Lower leg skin (tissue), 4 donors: ENCODE measurements at regions not wholly inside any gene's neighbourhood (a gene's known extent, or its start where the extent isn't known, plus 50 kb on each side); places are given as distances from the start of the nearest gene placed in this dataset.

Experiments
- DNase-seq, 2 donors: peaks; one replicate each; pipeline ENCODE4 v3.0.0-alpha.2; 2019; ENCODE audit warnings: low spot score in 2 of 2
- H3K4me3 ChIP-seq: fragments of 200-600 bp; sonication (generic); 2 replicates; pipeline ENCODE4 v1.5.1; 2017; ENCODE audit warnings: mild to moderate bottlenecking, low read depth; ENCODE audit not compliant: poor library complexity, severe bottlenecking
- POLR2A ChIP-seq, 2 donors: fragments of 450-650 bp; IDR thresholded peaks; one replicate each; pipeline ENCODE4 v1.6.1; 2016 to 2017; ENCODE audit warnings: antibody characterized with exemption in 2 of 2, mild to moderate bottlenecking in 1 of 2, moderate library complexity in 1 of 2
- WGBS, 2 donors: methylation state at CpG; one replicate each; pipeline ENCODE4 v1.1.5; 2018; 5-methylcytosine and 5-hydroxymethylcytosine counted together
- intact Hi-C: fragments of 100-400 bp; cut with DNase I; formaldehyde crosslinking; loops from one replicate; pipeline ENCODE4 v1.15.0; 2023; ENCODE audit warnings: low total_unique reads
- TF ChIP-seq, protein P1 (sequence below), 3 donors: fragments of 450-650 bp; IDR thresholded peaks; one replicate each; pipeline ENCODE4 v1.5.1; 2016; ENCODE audit warnings: antibody characterized with exemption in 3 of 3, mild to moderate bottlenecking in 3 of 3, moderate library complexity in 2 of 3

DNA sequence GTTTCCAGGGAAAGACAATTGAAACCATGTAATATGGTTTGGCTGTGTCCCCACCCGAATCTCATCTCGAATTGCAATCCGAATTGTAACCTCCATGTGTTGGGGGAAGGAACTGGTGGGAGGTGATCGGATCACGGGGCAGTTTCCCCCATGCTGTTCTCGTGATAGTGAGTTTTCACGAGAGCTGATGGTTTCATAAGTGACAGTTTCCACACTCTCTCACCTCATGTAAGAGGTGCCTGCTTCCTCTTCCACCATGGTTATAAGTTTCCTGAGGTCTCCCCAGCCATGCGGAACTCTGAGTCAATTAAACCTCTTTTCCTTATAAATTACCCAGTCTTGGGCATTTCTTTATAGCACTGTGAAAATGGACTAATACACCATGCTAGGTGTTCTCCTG is 148.3 kb upstream of the CADM1 start:
- WGBS, 2 donors = 70 to 80% methylated on average over 8 of the region's 8 CpGs
- TF ChIP-seq, protein P1, sequence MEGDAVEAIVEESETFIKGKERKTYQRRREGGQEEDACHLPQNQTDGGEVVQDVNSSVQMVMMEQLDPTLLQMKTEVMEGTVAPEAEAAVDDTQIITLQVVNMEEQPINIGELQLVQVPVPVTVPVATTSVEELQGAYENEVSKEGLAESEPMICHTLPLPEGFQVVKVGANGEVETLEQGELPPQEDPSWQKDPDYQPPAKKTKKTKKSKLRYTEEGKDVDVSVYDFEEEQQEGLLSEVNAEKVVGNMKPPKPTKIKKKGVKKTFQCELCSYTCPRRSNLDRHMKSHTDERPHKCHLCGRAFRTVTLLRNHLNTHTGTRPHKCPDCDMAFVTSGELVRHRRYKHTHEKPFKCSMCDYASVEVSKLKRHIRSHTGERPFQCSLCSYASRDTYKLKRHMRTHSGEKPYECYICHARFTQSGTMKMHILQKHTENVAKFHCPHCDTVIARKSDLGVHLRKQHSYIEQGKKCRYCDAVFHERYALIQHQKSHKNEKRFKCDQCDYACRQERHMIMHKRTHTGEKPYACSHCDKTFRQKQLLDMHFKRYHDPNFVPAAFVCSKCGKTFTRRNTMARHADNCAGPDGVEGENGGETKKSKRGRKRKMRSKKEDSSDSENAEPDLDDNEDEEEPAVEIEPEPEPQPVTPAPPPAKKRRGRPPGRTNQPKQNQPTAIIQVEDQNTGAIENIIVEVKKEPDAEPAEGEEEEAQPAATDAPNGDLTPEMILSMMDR (IDR thresholded peaks at IDR 0.05) = no peak
- no peak for TF ChIP-seq POLR2A (IDR thresholded peaks at IDR 0.05)
- H3K4me3 ChIP-seq = no peak overlapping the region
- intact Hi-C loops = no loop called here
- DNase-seq = no peak

DNA sequence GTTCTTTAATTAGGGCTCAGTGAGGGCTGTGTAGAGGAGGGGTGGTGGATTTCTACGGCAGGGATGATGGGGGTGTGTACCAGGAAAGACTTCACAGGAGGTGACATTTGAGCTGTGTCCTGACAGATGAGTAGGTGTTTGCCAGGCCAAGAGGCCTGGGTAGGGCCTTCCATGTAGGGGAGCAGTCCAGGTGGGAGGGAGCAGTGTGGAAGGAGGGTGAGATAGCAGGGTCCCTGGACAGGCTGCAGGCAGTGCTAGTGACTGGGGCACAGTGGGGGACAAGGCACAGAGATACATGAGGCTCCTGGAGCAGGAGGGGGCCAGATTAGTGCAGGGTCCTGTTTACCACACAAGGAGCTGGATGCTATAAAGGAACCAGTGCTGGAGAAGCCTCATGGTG is 147.9 kb upstream of the CADM1 start:
- H3K4me3 ChIP-seq = no peak overlapping the region
- DNase-seq = no peak
- TF ChIP-seq, protein P1 (IDR thresholded peaks at IDR 0.05) = no peak
- 63 to 68% methylated on average over 1 of the region's 1 CpG for WGBS, 2 donors
- intact Hi-C loops = no loop called here

DNA sequence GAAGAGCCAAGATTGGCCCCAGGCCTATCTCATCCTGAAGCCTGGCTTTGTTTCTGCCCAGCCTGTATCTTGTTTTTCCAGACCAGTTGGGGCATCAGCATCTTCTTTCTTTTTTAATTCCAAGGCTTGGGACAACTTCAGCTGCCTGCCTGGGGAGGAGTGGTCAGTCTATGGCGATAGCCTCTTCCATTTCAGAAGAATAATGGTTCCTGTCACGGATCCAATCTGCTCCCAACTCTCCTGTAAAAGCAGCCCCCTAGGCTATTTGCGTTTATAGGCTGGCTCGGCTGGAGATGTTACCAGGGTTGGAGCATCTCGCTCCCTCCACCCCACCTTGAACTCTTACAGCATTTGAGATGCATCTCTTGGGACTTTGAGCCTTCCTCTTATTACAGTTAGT is 145.2 kb upstream of the CADM1 start:
- H3K4me3 ChIP-seq = no peak overlapping the region
- TF ChIP-seq, protein P1 (IDR thresholded peaks at IDR 0.05) = no peak
- TF ChIP-seq POLR2A (IDR thresholded peaks at IDR 0.05) = no peak
- intact Hi-C loops = no loop called here
- no peak for DNase-seq
- WGBS, 2 donors = 74 to 79% methylated on average over 5 of the region's 5 CpGs

DNA sequence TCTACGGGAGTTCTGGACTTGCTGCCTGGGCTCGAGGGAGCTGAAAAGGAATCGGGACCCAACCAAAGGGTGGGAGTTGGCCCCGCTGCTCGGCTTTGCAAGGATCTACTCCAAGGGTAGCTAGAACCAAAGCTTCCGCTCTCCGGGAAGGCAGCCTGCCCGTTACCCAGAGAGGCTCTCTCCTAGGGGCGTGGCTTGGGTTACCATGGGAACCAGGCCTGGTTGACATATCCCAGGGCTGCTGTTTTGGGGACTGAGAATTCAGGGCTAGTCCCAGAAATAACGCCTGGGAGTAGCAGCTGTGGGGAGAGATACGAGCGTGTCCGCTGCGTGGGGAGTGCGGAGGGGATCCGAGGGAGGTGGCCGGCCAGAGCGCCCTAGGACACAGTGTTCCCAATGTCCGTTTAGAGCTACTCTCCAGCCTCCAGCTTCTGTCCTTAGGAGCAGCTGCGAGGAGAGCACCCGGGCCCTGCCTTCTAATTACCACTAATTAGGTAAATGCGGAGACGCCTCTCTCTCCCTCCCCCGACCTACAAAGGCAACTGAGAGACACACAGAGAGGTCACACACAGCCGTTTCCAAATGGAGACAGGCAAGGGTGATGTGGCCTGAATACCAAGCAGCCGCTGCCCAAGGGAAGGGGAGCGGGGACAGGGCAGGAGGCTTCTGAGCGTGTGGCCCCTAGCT is 141.6 kb upstream of the CADM1 start:
- no peak overlapping the region for H3K4me3 ChIP-seq
- no peak for DNase-seq
- TF ChIP-seq, protein P1 (IDR thresholded peaks at IDR 0.05) = no peak
- no peak for TF ChIP-seq POLR2A (IDR thresholded peaks at IDR 0.05)
- intact Hi-C loops = no loop called here
- 72 to 74% methylated on average over 28 of the region's 28 CpGs for WGBS, 2 donors

DNA sequence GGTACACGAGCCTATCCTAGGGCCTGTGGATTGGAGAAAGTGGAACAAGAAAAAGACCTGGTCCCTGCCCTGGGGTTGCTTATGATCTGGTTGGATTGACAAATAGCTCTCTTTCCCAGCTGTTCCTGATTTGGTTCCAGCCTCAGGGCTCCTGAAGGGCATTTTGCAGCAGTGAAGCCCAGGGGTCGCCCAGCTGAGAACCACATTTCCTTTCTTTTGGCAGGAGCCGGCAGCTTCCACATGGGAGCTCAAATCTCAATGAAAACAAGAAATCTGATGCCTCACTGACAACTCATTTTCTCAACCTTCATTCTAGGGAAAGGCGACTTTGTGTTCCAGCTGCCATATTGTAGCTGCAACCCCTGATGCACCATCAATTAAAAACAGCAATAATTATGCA is 140.6 kb upstream of the CADM1 start:
- no peak overlapping the region for H3K4me3 ChIP-seq
- no peak for TF ChIP-seq POLR2A (IDR thresholded peaks at IDR 0.05)
- DNase-seq = no peak
- intact Hi-C loops = no loop called here
- 65 to 70% methylated on average over 4 of the region's 4 CpGs for WGBS, 2 donors

DNA sequence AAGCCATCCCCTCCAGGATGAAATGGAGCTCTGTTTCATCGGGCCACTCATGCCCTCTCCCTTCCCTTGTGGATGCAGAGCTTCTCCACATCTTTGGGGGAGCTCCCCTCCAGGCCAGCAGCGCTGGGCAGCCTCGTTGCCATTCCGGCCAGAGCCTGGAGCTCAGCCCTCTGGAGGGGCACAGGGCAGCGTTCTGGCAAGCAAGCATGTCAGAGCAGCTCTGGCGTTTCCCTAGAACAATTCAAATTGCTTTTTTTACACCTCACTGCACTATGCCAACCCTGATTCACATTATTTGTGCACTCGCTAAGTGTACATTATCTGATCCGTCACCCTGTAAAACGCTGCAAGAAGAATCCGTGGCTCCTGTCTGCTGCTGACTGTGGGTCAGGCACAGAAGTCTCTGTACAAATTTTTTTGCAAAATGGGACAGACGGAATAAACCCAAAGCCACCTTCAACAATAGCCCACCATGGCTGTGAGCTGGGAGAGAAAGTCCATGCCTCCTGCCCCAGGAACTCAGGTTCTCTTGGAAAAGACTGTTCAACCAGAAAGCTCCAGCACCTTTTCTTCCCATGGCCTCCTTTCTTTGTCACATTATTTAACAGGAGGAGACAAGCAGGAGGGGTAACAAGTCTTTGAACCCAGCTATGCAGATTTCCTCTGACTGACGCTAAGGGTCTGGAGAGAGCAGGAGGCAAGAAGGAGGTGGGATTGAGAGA is 139.5 kb upstream of the CADM1 start:
- WGBS, 2 donors = 81 to 83% methylated on average over 12 of the region's 12 CpGs
- no peak for DNase-seq
- H3K4me3 ChIP-seq = no peak overlapping the region
- intact Hi-C loops = no loop called here
- TF ChIP-seq, protein P1 (IDR thresholded peaks at IDR 0.05) = no peak
- no peak for TF ChIP-seq POLR2A (IDR thresholded peaks at IDR 0.05)
